K562 (cell line): ENCODE measurements at regions not wholly inside any gene's neighbourhood (a gene's known extent, or its start where the extent isn't known, plus 50 kb on each side); places are given as distances from the start of the nearest gene placed in this dataset.

ENCODE experiments used
- ATAC-seq: fragments of 200-7000 bp; cut with Tn5 transposase; 3 replicates; pipeline ENCODE4 v1.9.1; 2020; ENCODE audit warnings: moderate library complexity
- BruUV-seq: library from RNA; stranded (reverse); fragments of 400-500 nt; replicated peaks from 2 replicates; lab custom pipeline; 2021; lab: Mats Ljungman, UMichigan
- CTCF ChIA-PET: fragments of 300-600 bp; formaldehyde crosslinking; extraction: SDS; loops from one replicate; lab custom pipeline; 2021; ENCODE audit warnings: low intra/inter-chr PET ratio; lab: Yijun Ruan, JAX
- POLR2A ChIA-PET: fragments of 300-600, 350-650 bp; sonication (Branson Sonifier 250); formaldehyde crosslinking; extraction: SDS; loops from one replicate; lab custom pipeline; 2021; ENCODE audit warnings: antibody characterized with exemption, inconsistent platforms; lab: Yijun Ruan, JAX
- DNase-seq, 4 experiments: peaks; one replicate each; pipeline versions ENCODE4 v3.0.0 to v3.0.0-alpha.2; 2011 to 2018; ENCODE audit warnings: low spot score in 3 of 4, mixed read lengths in 3 of 4; ENCODE audit errors: extremely low read depth in 1 of 4
- FAIRE-seq: peaks from 2 replicates; lab custom pipeline; 2011; peaks lifted over from hg19 to GRCh38; lab: Jason Lieb, UNC
- H2AFZ ChIP-seq: 2 replicates; pipeline ENCODE4 v1.6.0; 2011; ENCODE audit warnings: low read depth, low read length, control low read depth, inconsistent platforms
- H3K27ac ChIP-seq: fragments of 200-600 bp; 3 replicates; pipeline ENCODE4 v1.8.0; 2011; ENCODE audit warnings: low read depth, mild to moderate bottlenecking, control low read depth, inconsistent platforms, low read length, moderate library complexity, mixed read lengths; ENCODE audit errors: extremely low read depth
- H3K27me3 ChIP-seq, 2 experiments: fragments of 300-600 bp in 1 of 2; 2 replicates in 1 of 2; 3 replicates in 1 of 2; pipeline versions ENCODE4 v1.6.0 to v1.8.0; 2011; ENCODE audit warnings: inconsistent platforms in 2 of 2, low read length in 2 of 2, mild to moderate bottlenecking in 1 of 2, mixed read lengths in 1 of 2, moderate library complexity in 1 of 2; ENCODE audit not compliant: control insufficient read depth in 2 of 2, insufficient read depth in 2 of 2
- H3K36me3 ChIP-seq: fragments of 300-600 bp; 3 replicates; pipeline ENCODE4 v1.8.0; 2011; ENCODE audit warnings: mild to moderate bottlenecking, low read length, inconsistent platforms; ENCODE audit not compliant: control insufficient read depth, insufficient read depth
- H3K4me1 ChIP-seq, 2 experiments: fragments of 200-600 bp in 1 of 2; replicated peaks in 1 of 2; 2 replicates in 1 of 2; 3 replicates in 1 of 2; pipeline versions ENCODE4 v1.5.1 to v1.8.0; 2011; ENCODE audit warnings: inconsistent platforms in 2 of 2, low read length in 2 of 2, mild to moderate bottlenecking in 1 of 2, mixed read lengths in 1 of 2, moderate library complexity in 1 of 2; ENCODE audit not compliant: control insufficient read depth in 2 of 2, insufficient read depth in 2 of 2
- H3K4me2 ChIP-seq: 2 replicates; pipeline ENCODE4 v1.6.1; 2011; ENCODE audit warnings: low read length, control low read depth, inconsistent platforms, mixed read lengths; ENCODE audit not compliant: insufficient read depth
- H3K4me3 ChIP-seq: fragments of 200-600 bp; sonication (generic), shearing (Covaris generic); 2 replicates; pipeline ENCODE4 v1.5.1; 2016; ENCODE audit warnings: control low read depth, inconsistent platforms
- H3K79me2 ChIP-seq: fragments of 200-600 bp; 3 replicates; pipeline ENCODE4 v1.8.0; 2011; ENCODE audit warnings: low read length, inconsistent platforms; ENCODE audit not compliant: control insufficient read depth, insufficient read depth
- H3K9ac ChIP-seq, 2 experiments: 2 replicates each; pipeline versions ENCODE4 v1.6.0 to v1.6.1; 2011; ENCODE audit warnings: low read depth in 2 of 2, low read length in 2 of 2, control low read depth in 1 of 2, inconsistent platforms in 1 of 2, mild to moderate bottlenecking in 1 of 2, mixed read lengths in 1 of 2; ENCODE audit not compliant: insufficient read depth in 1 of 2
- H3K9me1 ChIP-seq: one replicate; pipeline ENCODE4 v1.6.0; 2011; ENCODE audit warnings: inconsistent platforms, mild to moderate bottlenecking, low read length, moderate library complexity; ENCODE audit not compliant: control insufficient read depth, insufficient read depth
- H3K9me3 ChIP-seq: replicated peaks from 2 replicates; pipeline ENCODE4 v1.5.1; 2011; ENCODE audit warnings: low read depth, low read length, inconsistent platforms; ENCODE audit not compliant: control insufficient read depth, insufficient read depth
- H4K20me1 ChIP-seq: replicated peaks from 2 replicates; pipeline ENCODE4 v1.6.1; 2011; ENCODE audit warnings: low read length, inconsistent platforms, mixed read lengths; ENCODE audit not compliant: control insufficient read depth, insufficient read depth
- ASH1L ChIP-seq: fragments of 450-650 bp; IDR thresholded peaks from 2 replicates; pipeline ENCODE4 v1.6.1; 2018; ENCODE audit warnings: borderline replicate concordance, mild to moderate bottlenecking, low read depth; ENCODE audit not compliant: partially characterized antibody
- ATF1 ChIP-seq, 2 experiments: fragments of 450-650 bp in 1 of 2; IDR thresholded peaks; 2 replicates each; pipeline ENCODE4 v1.6.1; 2016; ENCODE audit warnings: missing compliant biosample characterization in 1 of 2, missing genetic modification characterization in 1 of 2
- BCL6 ChIP-seq: fragments of 250-450 bp; sonication (Bioruptor Pico); IDR thresholded peaks from 2 replicates; pipeline ENCODE4 v1.4.0; 2020
- BCLAF1 ChIP-seq, 2 experiments: fragments of 450-650 bp in 1 of 2; IDR thresholded peaks; 2 replicates each; pipeline ENCODE4 v1.6.1; 2011 to 2017; ENCODE audit warnings: low read depth in 2 of 2, antibody characterized with exemption in 1 of 2, borderline replicate concordance in 1 of 2, low read length in 1 of 2, mild to moderate bottlenecking in 1 of 2, mixed read lengths in 1 of 2; ENCODE audit not compliant: control insufficient read depth in 1 of 2
- CBX3 ChIP-seq, 2 experiments: IDR thresholded peaks; 1 replicate in 1 of 2; 2 replicates in 1 of 2; pipeline ENCODE4 v1.6.1; 2012; ENCODE audit warnings: inconsistent platforms in 2 of 2, low read length in 2 of 2, borderline replicate concordance in 1 of 2, control low read depth in 1 of 2
- ELK3 ChIP-seq: fragments of 450-650 bp; formaldehyde crosslinking; IDR thresholded peaks from 2 replicates; pipeline ENCODE4 v1.4.0; 2020; ENCODE audit warnings: mild to moderate bottlenecking
- ETS1 ChIP-seq: conservative IDR thresholded peaks from 2 replicates; pipeline ENCODE4 v1.6.1; 2011; ENCODE audit warnings: low read depth, mild to moderate bottlenecking, low read length; ENCODE audit not compliant: control insufficient read depth
- MCM5 ChIP-seq: fragments of 450-650 bp; IDR thresholded peaks from 2 replicates; pipeline ENCODE4 v1.6.1; 2016; ENCODE audit warnings: low read depth
- PHB ChIP-seq: fragments of 250-450 bp; sonication (Bioruptor Pico); IDR thresholded peaks from 2 replicates; pipeline ENCODE4 v1.5.0; 2021
- RBBP5 ChIP-seq: fragments of 200-600 bp; sonication (generic); IDR thresholded peaks from 2 replicates; pipeline ENCODE4 v1.6.1; 2012; ENCODE audit warnings: borderline replicate concordance, mild to moderate bottlenecking, low read length, control low read depth, inconsistent platforms; ENCODE audit not compliant: insufficient read depth, poor library complexity, severe bottlenecking
- SMAD3 ChIP-seq: fragments of 450-650 bp; formaldehyde crosslinking; conservative IDR thresholded peaks from 2 replicates; pipeline ENCODE4 v1.4.0; 2020; ENCODE audit warnings: mild to moderate bottlenecking
- TAL1 ChIP-seq: fragments of 450-650 bp; IDR thresholded peaks from 2 replicates; pipeline ENCODE4 v1.6.1; 2016; ENCODE audit warnings: mild to moderate bottlenecking
- ZNF668 ChIP-seq: fragments of 250-450 bp; sonication (Bioruptor Pico); IDR thresholded peaks from 2 replicates; pipeline ENCODE4 v1.8.0; 2022; ENCODE audit warnings: mild to moderate bottlenecking, inconsistent platforms
- WGBS: fragments of 100-300 bp; shearing (Covaris generic); methylation state at CpG from one replicate; pipeline ENCODE4 v1.1.6; 2016; ENCODE audit warnings: low coverage, mixed read lengths; ENCODE audit not compliant: insufficient coverage; ENCODE audit errors: missing lambda C conversion rate; 5-methylcytosine and 5-hydroxymethylcytosine counted together
- in situ Hi-C: fragments of 300-500 bp; cut with MboI; formaldehyde crosslinking; loops from 4 replicates; pipeline ENCODE4 v1.15.0; 2018; ENCODE audit warnings: inconsistent platforms, mixed read lengths
- intact Hi-C: fragments of 100-400 bp; cut with micrococcal nuclease; formaldehyde crosslinking; loops from 2 replicates; pipeline ENCODE4 v1.14.2; 2022

GRCh38 chr1:147850737-147851136 lies 51.9 kb upstream of the GJA8 start:
- H3K9ac ChIP-seq, result no peak overlapping the region
- intact Hi-C loops, result loop anchor here (5.0 kb wide), 1 partner anchor 33 kb away; no protein-coding TSS in a partner anchor
- in situ Hi-C loops, result no loop called here
- H3K4me1 ChIP-seq, result peaks cover 0 to 14% of the 10 kb centered on the region in 2 experiments; a peak in 3 of 5 replicates
- no peaks in the 10 kb centered on the region for H3K9me3 ChIP-seq
- H4K20me1 ChIP-seq, result no peaks in the 10 kb centered on the region
- H3K9me1 ChIP-seq, result no peaks in the 10 kb centered on the region
- H3K36me3 ChIP-seq, result no peaks in the 10 kb centered on the region
- FAIRE-seq, result no peak
- H3K4me3 ChIP-seq, result no peak overlapping the region
- 15% methylated on average over 1 of the region's 1 CpG for WGBS
- H2AFZ ChIP-seq, result no peak overlapping the region
- CTCF ChIA-PET, result no interaction called here
- DNase-seq, result no peak
- no TSS peak for BruUV-seq
- POLR2A ChIA-PET, result no interaction called here
- H3K27ac ChIP-seq, result no peak overlapping the region; the same call in 2 of the 3 replicates
- H3K79me2 ChIP-seq, result no peaks in the 10 kb centered on the region
- H3K4me2 ChIP-seq, result no peak overlapping the region
- ATAC-seq, result no peak
- H3K27me3 ChIP-seq, result no peaks in the 10 kb centered on the region
- TF ChIP-seq TAL1 (no peak), MCM5 (no peak), PHB (no peak), RBBP5 (no peak), ELK3 (CRISPR knock-in tag) (no peak), SMAD3 (CRISPR knock-in tag) (no peak), BCLAF1 (IDR thresholded peaks at IDR 0.05; ENCODE audit: borderline replicate concordance in 1 of 2, control insufficient read depth in 1 of 2, low read depth in 2 of 2, low read length in 1 of 2) (no peak), BCL6 (CRISPR knock-in tag) (no peak), CBX3 (IDR thresholded peaks at IDR 0.05; ENCODE audit: borderline replicate concordance in 1 of 2, low read length in 2 of 2) (no peak), ETS1 (no peak), ASH1L (no peak), ZNF668 (no peak), ATF1 (CRISPR knock-in tag; IDR thresholded peaks at IDR 0.05) (no peak), ATF1 (tag; IDR thresholded peaks at IDR 0.05) (no peak)
